CD4-positive, alpha-beta T cell treated with Interleukin-12 subunit alpha and Interleukin-12 subunit beta, for 1 hour (primary cell): ENCODE measurements at regions not wholly inside any gene's neighbourhood (a gene's known extent, or its start where the extent isn't known, plus 50 kb on each side); places are given as distances from the start of the nearest gene placed in this dataset.

Source experiments
- DNase-seq: peaks from one replicate; pipeline ENCODE4 v3.0.0-alpha.2; 2020

- DNase-seq, result no peak
These were observed 60.9 kb upstream of the CHRM2 start for GRCh38 chr7:136807598-136807997.

- no peak for DNase-seq
These were observed 65.4 kb upstream of the CHRM2 start for GRCh38 chr7:136803028-136803427.

- no peak for DNase-seq
These were observed 84.5 kb upstream of the CHRM2 start for GRCh38 chr7:136783934-136784333.

GRCh38 chr7:136741941-136742340 is 126.5 kb upstream of the CHRM2 start:
- DNase-seq, result no peak

- DNase-seq, result no peak
These were observed 139.5 kb upstream of the CHRM2 start for GRCh38 chr7:136728945-136729344.

GRCh38 chr7:136726460-136726859 is 142.0 kb upstream of the CHRM2 start:
- DNase-seq, result no peak

GRCh38 chr7:136717910-136718557 is 150.4 kb upstream of the CHRM2 start:
- DNase-seq, result no peak

- DNase-seq, result no peak
These were observed 154.4 kb upstream of the CHRM2 start for GRCh38 chr7:136714062-136714461.

GRCh38 chr7:136710751-136711150 is 157.7 kb upstream of the CHRM2 start:
- no peak for DNase-seq

GRCh38 chr7:136709876-136710275 is 158.6 kb upstream of the CHRM2 start:
- DNase-seq, result no peak

- DNase-seq, result no peak
These were observed 165.5 kb upstream of the CHRM2 start for GRCh38 chr7:136702913-136703312.

- DNase-seq, result no peak
These were observed 169.5 kb upstream of the CHRM2 start for GRCh38 chr7:136698977-136699376.

- no peak for DNase-seq
These were observed 170.2 kb upstream of the CHRM2 start for GRCh38 chr7:136698231-136698630.

GRCh38 chr7:136697271-136697670 is 171.2 kb upstream of the CHRM2 start:
- DNase-seq, result no peak

GRCh38 chr7:136693166-136694119 is 175.0 kb upstream of the CHRM2 start:
- DNase-seq, result no peak

- DNase-seq, result no peak
These were observed 176.2 kb upstream of the CHRM2 start for GRCh38 chr7:136692221-136692620.

- no peak for DNase-seq
These were observed 179.9 kb upstream of the CHRM2 start for GRCh38 chr7:136688601-136689000.

- DNase-seq, result no peak
These were observed 180.6 kb upstream of the CHRM2 start for GRCh38 chr7:136687693-136688322.

GRCh38 chr7:136685501-136686173 is 182.8 kb upstream of the CHRM2 start:
- DNase-seq, result no peak

- DNase-seq, result no peak
These were observed 190.7 kb upstream of the CHRM2 start for GRCh38 chr7:136677471-136678365.

- DNase-seq, result no peak
These were observed 200.9 kb upstream of the CHRM2 start for GRCh38 chr7:136667584-136667983.

GRCh38 chr7:136665878-136666509 is 202.5 kb upstream of the CHRM2 start:
- DNase-seq, result no peak
